ENCODE measurements at regions not wholly inside any gene's neighbourhood (a gene's known extent, or its start where the extent isn't known, plus 50 kb on each side); places are given as distances from the start of the nearest gene placed in this dataset.

GRCh38 chr12:113643177-113643974 is 171.7 kb upstream of the LHX5 start:
- no peak for DNase-seq
- TF ChIP-seq CTCF (IDR thresholded peaks at IDR 0.05) (no peak), POLR2A (IDR thresholded peaks at IDR 0.05) (no peak)
- Histone ChIP-seq H3K27ac (no peak overlapping the region), H3K36me3 (no peaks in the 10 kb centered on the region), H3K4me3 (no peak overlapping the region), H3K9me3 (no peaks in the 10 kb centered on the region), H3K4me1 (no peaks in the 10 kb centered on the region), H3K27me3 (peaks cover 0 to 86% (median 0%) of the 10 kb centered on the region in 4 donors)
- 26 to 28% methylated on average over 6 to 8 of the region's 8 CpGs for WGBS, 2 donors
- intact Hi-C loops (cut with DNase I), result no loop called here

- no peak overlapping the region for H3K4me3 ChIP-seq
- TF ChIP-seq POLR2A (IDR thresholded peaks at IDR 0.05) (no peak), CTCF (IDR thresholded peaks at IDR 0.05) (no peak)
- H3K27me3 ChIP-seq, result peaks cover 0 to 88% (median 0%) of the 10 kb centered on the region in 4 donors
- no peaks in the 10 kb centered on the region for H3K9me3 ChIP-seq
- no peak overlapping the region for H3K27ac ChIP-seq
- no peaks in the 10 kb centered on the region for H3K36me3 ChIP-seq
- intact Hi-C loops (cut with DNase I), result no loop called here
- DNase-seq, result no peak
- 35 to 39% methylated on average over 2 of the region's 2 CpGs for WGBS, 2 donors
- peaks cover 0 to 4% (median 0%) of the 10 kb centered on the region in 3 donors for H3K4me1 ChIP-seq
Observed at GRCh38 chr12:113642672-113643071, 171.0 kb upstream of the LHX5 start.

- 77 to 88% methylated on average over 3 of the region's 3 CpGs for WGBS, 2 donors
- peaks cover 0 to 93% (median 0%) of the 10 kb centered on the region in 4 donors for H3K27me3 ChIP-seq
- intact Hi-C loops (cut with DNase I), result no loop called here
Observed at GRCh38 chr12:113642216-113642615, 170.5 kb upstream of the LHX5 start.

GRCh38 chr12:113641426-113642030 is 169.9 kb upstream of the LHX5 start:
- intact Hi-C loops (cut with DNase I), result no loop called here

More at GRCh38 chr12:113642216-113642615, 170.5 kb upstream of the LHX5 start:
- H3K9me3 ChIP-seq, result no peaks in the 10 kb centered on the region
- TF ChIP-seq CTCF (IDR thresholded peaks at IDR 0.05), result no peak
- TF ChIP-seq POLR2A (IDR thresholded peaks at IDR 0.05), result no peak
- peaks cover 0 to 4% (median 0%) of the 10 kb centered on the region in 3 donors for H3K4me1 ChIP-seq
- H3K36me3 ChIP-seq, result no peaks in the 10 kb centered on the region
- H3K27ac ChIP-seq, result no peak overlapping the region
- H3K4me3 ChIP-seq, result no peak overlapping the region
- no peak for DNase-seq

More at GRCh38 chr12:113641426-113642030, 169.9 kb upstream of the LHX5 start:
- H3K27ac ChIP-seq, result no peak overlapping the region
- H3K27me3 ChIP-seq, result peaks cover 0 to 92% (median 0%) of the 10 kb centered on the region in 4 donors
- H3K4me3 ChIP-seq, result no peak overlapping the region
- WGBS, 2 donors, result 14 to 28% methylated on average over 11 of the region's 11 CpGs
- H3K36me3 ChIP-seq, result no peaks in the 10 kb centered on the region
- TF ChIP-seq CTCF (IDR thresholded peaks at IDR 0.05) (no peak), POLR2A (IDR thresholded peaks at IDR 0.05) (no peak)
- DNase-seq, result no peak
- no peaks in the 10 kb centered on the region for H3K9me3 ChIP-seq
- H3K4me1 ChIP-seq, result peaks cover 0 to 4% (median 0%) of the 10 kb centered on the region in 3 donors
